Heart left ventricle (tissue), 16 donors: ENCODE measurements at regions not wholly inside any gene's neighbourhood (a gene's known extent, or its start where the extent isn't known, plus 50 kb on each side); places are given as distances from the start of the nearest gene placed in this dataset.

ENCODE experiments used
- ATAC-seq, 4 donors: fragments of 200-7000 bp; cut with Tn5 transposase; one replicate each; pipeline ENCODE4 v1.9.1; 2020 to 2022; ENCODE audit warnings: moderate library complexity in 4 of 4, mild to moderate bottlenecking in 3 of 4, moderate number of reproducible peaks in 1 of 4
- DNase-seq, 5 donors: peaks; one replicate each; pipeline ENCODE4 v3.0.0-alpha.2; 2020
- H3K27ac ChIP-seq, 12 donors: fragments of 200-600 bp; sonication (generic) in 4 of 12; one replicate each; pipeline versions ENCODE4 v1.5.0 to v1.8.0; 2016 to 2022; ENCODE audit warnings: mild to moderate bottlenecking in 2 of 12
- H3K27me3 ChIP-seq, 9 donors: fragments of 200-600 bp; sonication (generic) in 2 of 9; one replicate each; pipeline versions ENCODE4 v1.5.1 to v1.8.0; 2016 to 2022; ENCODE audit warnings: mild to moderate bottlenecking in 3 of 9
- H3K36me3 ChIP-seq, 9 donors: fragments of 200-600 bp; sonication (generic) in 2 of 9; one replicate each; pipeline versions ENCODE4 v1.5.0 to v1.8.0; 2018 to 2022; ENCODE audit warnings: mild to moderate bottlenecking in 2 of 9
- H3K4me1 ChIP-seq, 12 donors: fragments of 200-600 bp; sonication (generic) in 4 of 12; one replicate each; pipeline versions ENCODE4 v1.5.0 to v1.8.0; 2016 to 2022; ENCODE audit warnings: mild to moderate bottlenecking in 3 of 12
- H3K4me3 ChIP-seq, 12 donors: fragments of 200-600 bp; sonication (generic) in 4 of 12; one replicate each; pipeline versions ENCODE4 v1.5.0 to v1.8.0; 2017 to 2022; ENCODE audit warnings: mild to moderate bottlenecking in 9 of 12, moderate library complexity in 4 of 12
- H3K9me3 ChIP-seq, 12 donors: fragments of 200-600 bp; sonication (generic) in 4 of 12; one replicate each; pipeline versions ENCODE4 v1.5.0 to v1.8.0; 2016 to 2022; ENCODE audit warnings: mild to moderate bottlenecking in 1 of 12
- POLR2A ChIP-seq, 2 donors: fragments of 450-650 bp; IDR thresholded peaks; one replicate each; pipeline ENCODE4 v1.6.1; 2017; ENCODE audit warnings: antibody characterized with exemption in 2 of 2, mild to moderate bottlenecking in 2 of 2, moderate library complexity in 2 of 2
- WGBS, 4 donors: extraction: QIAGEN DNeasy Blood & Tissue Kit in 2 of 4; methylation state at CpG; one replicate each; pipeline versions ENCODE4 v1.1.5 to v1.1.7; 2013 to 2018; 5-methylcytosine and 5-hydroxymethylcytosine counted together
- intact Hi-C, 10 donors: fragments of 100-400 bp; cut with DNase I; formaldehyde crosslinking; loops; one replicate each; pipeline versions ENCODE4 v1.11.1 to v1.14.2; 2022
- TF ChIP-seq, protein P1 (sequence below), 12 donors: fragments of 200-600 bp; sonication (generic) in 4 of 12; IDR thresholded peaks; one replicate each; pipeline versions ENCODE4 v1.5.0 to v1.8.0; 2018 to 2022; ENCODE audit warnings: antibody characterized with exemption in 12 of 12, mild to moderate bottlenecking in 5 of 12
- donor health status: ischemic (EF 13 %, LVEDD 7.1; RV severe dilation, severe dysfunction).
- donor health status: healthy with polysubstance abuse.
- donor health status: DM: no; HTN: yes; CAD: no.
- donor health status: DM: no; HTN: no; CAD: no.
- donor health status: ischemic (EF 25% LVEDD 6.9; RV normal size, moderate dysfunction).
- donor health status: ischemic (EF 25% LVEDD 5.7; RV mildly dilated, moderate dysfunction).
- donor health status: healthy.
- donor health status: DM: yes; HTN: yes; CAD: no.
- donor health status: ischemic (EF 35%, LVEDD 5.7; RV mildly dilated, moderate dysfunction).
- donor health status: nonischemic (EF 11% LVEDD 7.7; RV severe dilation, severe dysfunction).
- donor health status: DM: yes; HTN: yes; CAD: no.
- donor health status: PGD.
- donor health status: ischemic (EF 29% LVEDD 5.4; RV normal size, mild dysfunction).
- donor health status: nonischemic (EF 23%, LVEDD 6.1; RV moderate dilation, normal function).

DNA sequence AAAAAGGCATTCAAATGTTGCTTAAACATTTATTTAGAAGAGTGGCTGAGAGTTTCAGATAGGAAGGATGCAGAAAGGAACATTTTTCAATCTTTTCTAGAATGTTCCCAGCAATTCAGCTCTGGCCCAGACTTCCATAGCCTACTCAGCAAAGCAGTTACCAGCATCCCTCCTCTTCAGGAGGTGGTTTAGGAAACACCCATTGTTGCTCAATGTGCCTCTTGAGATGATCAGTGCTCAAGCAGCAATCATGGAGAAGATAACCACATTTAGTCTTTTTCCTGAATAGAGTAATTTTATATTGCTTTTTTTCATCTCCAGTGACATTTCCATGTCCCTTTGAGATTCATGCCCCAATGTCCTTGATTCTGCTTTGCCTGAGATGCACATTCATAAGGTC, 328.7 kb upstream of the PPARGC1A start:
- Histone ChIP-seq H3K27me3 (no peaks in the 10 kb centered on the region), H3K4me1 (no peaks in the 10 kb centered on the region), H3K36me3 (no peaks in the 10 kb centered on the region), H3K4me3 (no peak overlapping the region), H3K9me3 (peaks cover 0 to 3% (median 0%) of the 10 kb centered on the region in 12 donors), H3K27ac (no peak overlapping the region)
- intact Hi-C loops: no loop called here
- ATAC-seq (no peak), DNase-seq (no peak)
- TF ChIP-seq POLR2A (IDR thresholded peaks at IDR 0.05): no peak
- TF ChIP-seq, protein P1, sequence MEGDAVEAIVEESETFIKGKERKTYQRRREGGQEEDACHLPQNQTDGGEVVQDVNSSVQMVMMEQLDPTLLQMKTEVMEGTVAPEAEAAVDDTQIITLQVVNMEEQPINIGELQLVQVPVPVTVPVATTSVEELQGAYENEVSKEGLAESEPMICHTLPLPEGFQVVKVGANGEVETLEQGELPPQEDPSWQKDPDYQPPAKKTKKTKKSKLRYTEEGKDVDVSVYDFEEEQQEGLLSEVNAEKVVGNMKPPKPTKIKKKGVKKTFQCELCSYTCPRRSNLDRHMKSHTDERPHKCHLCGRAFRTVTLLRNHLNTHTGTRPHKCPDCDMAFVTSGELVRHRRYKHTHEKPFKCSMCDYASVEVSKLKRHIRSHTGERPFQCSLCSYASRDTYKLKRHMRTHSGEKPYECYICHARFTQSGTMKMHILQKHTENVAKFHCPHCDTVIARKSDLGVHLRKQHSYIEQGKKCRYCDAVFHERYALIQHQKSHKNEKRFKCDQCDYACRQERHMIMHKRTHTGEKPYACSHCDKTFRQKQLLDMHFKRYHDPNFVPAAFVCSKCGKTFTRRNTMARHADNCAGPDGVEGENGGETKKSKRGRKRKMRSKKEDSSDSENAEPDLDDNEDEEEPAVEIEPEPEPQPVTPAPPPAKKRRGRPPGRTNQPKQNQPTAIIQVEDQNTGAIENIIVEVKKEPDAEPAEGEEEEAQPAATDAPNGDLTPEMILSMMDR (IDR thresholded peaks at IDR 0.05): no peak

DNA sequence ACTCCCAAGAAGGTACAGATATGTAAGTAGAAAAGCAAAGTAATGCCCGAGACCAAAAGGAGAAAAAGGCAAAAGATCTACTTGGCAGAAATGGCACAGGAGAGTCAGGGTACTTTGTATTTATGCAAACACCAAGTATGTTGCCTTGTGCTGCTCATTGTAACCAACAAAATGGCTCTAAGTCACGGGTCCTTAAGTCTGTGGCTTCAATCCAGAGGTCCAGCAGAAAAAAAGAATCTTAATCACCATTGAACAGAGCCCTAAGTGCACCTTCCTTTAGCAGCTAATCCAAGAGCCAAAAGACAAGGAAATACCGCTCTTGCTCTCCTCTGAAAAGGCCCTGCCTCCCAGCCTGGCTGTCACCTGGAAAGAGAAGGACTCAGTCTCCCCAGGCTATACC, 324.9 kb upstream of the PPARGC1A start:
- 69 to 83% (median 77%) methylated on average over 3 of the region's 3 CpGs for WGBS, 4 donors
- DNase-seq (no peak), ATAC-seq (no peak)
- no peaks in the 10 kb centered on the region for H3K4me1 ChIP-seq
- H3K4me3 ChIP-seq: no peak overlapping the region
- no peaks in the 10 kb centered on the region for H3K27me3 ChIP-seq
- no peaks in the 10 kb centered on the region for H3K36me3 ChIP-seq
- TF ChIP-seq, protein P1 (IDR thresholded peaks at IDR 0.05): no peak
- no peak for TF ChIP-seq POLR2A (IDR thresholded peaks at IDR 0.05)
- intact Hi-C loops: no loop called here
- H3K27ac ChIP-seq: no peak overlapping the region
- H3K9me3 ChIP-seq: peaks cover 0 to 3% (median 0%) of the 10 kb centered on the region in 12 donors

DNA sequence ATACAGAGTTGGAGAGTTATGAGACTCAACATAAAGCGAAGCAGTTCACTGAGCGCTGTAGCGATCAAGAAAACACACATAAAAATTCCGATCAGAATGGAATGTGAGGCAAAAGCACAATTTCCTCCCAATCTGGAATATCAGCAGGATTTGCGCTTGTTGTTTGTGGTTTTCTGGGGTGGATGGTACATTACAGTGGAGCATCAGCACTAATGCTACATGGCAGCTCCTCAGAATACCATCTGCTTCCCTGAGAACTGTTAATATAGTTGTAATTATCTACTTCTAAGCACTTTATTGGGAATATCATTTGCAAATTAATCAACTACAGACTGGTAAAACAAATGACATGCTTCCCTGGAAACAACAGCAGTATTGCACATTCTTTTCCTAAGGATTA, 324.1 kb upstream of the PPARGC1A start:
- DNase-seq: no peak
- ATAC-seq: no peak
- TF ChIP-seq, protein P1 (IDR thresholded peaks at IDR 0.05): no peak
- no peak for TF ChIP-seq POLR2A (IDR thresholded peaks at IDR 0.05)
- intact Hi-C loops: no loop called here
- H3K9me3 ChIP-seq: peaks cover 0 to 3% (median 0%) of the 10 kb centered on the region in 12 donors
- WGBS, 4 donors: 73 to 80% (median 77%) methylated on average over 5 of the region's 5 CpGs
- H3K27me3 ChIP-seq: no peaks in the 10 kb centered on the region
- no peak overlapping the region for H3K4me3 ChIP-seq
- no peak overlapping the region for H3K27ac ChIP-seq
- no peaks in the 10 kb centered on the region for H3K4me1 ChIP-seq
- no peaks in the 10 kb centered on the region for H3K36me3 ChIP-seq

DNA sequence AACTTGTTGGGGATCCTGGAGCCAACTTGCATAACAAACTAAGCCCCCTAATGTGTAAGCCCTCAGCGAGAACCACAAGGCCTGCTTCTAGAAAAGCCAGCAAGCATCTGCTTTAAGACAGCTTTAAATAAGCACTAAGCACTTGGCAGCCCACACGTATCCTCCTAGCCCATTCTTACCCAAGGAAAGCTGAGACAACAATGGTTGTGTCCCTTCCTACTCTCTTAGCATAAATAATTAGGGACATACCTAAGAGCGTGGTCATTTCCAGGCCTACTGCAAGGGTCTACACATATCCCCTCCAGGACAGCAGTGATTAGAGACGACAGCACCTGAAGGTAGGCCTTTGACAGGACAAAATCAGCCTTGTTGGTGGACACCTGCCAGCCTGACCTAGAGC, 322.8 kb upstream of the PPARGC1A start:
- TF ChIP-seq POLR2A (IDR thresholded peaks at IDR 0.05): no peak
- TF ChIP-seq, protein P1 (IDR thresholded peaks at IDR 0.05): no peak
- DNase-seq (no peak), ATAC-seq (no peak)
- Histone ChIP-seq H3K4me1 (no peaks in the 10 kb centered on the region), H3K27me3 (no peaks in the 10 kb centered on the region), H3K27ac (no peak overlapping the region), H3K4me3 (no peak overlapping the region), H3K9me3 (no peaks in the 10 kb centered on the region), H3K36me3 (no peaks in the 10 kb centered on the region)
- WGBS, 4 donors: 82 to 89% (median 85%) methylated on average over 4 of the region's 4 CpGs
- intact Hi-C loops: no loop called here
